ENCODE measurements at regions not wholly inside any gene's neighbourhood (a gene's known extent, or its start where the extent isn't known, plus 50 kb on each side); places are given as distances from the start of the nearest gene placed in this dataset.

- TF ChIP-seq CTCF (IDR thresholded peaks at IDR 0.05) = no peak
- no peak for TF ChIP-seq EZH2 (IDR thresholded peaks at IDR 0.05)
- no peak for TF ChIP-seq EZH2phosphoT487 (IDR thresholded peaks at IDR 0.05)
Observed at GRCh38 chr4:24067367-24068193, 177.7 kb upstream of the PPARGC1A start.

All from neural progenitor cell (in vitro differentiated cells).